GM18909 (cell line): ENCODE measurements at regions not wholly inside any gene's neighbourhood (a gene's known extent, or its start where the extent isn't known, plus 50 kb on each side); places are given as distances from the start of the nearest gene placed in this dataset.
"Not testable (repeated sequence)": the region's sequence is repeated elsewhere in the genome, so short reads cannot be mapped to it uniquely, and the experiment has no call there.

Experiments
- ATAC-seq: cut with Tn5 transposase; IDR thresholded peaks from one replicate; pipeline ENCODE4 v1.9.1; 2021; ENCODE audit warnings: mild to moderate bottlenecking; ENCODE audit not compliant: unreplicated experiment, poor library complexity

DNA sequence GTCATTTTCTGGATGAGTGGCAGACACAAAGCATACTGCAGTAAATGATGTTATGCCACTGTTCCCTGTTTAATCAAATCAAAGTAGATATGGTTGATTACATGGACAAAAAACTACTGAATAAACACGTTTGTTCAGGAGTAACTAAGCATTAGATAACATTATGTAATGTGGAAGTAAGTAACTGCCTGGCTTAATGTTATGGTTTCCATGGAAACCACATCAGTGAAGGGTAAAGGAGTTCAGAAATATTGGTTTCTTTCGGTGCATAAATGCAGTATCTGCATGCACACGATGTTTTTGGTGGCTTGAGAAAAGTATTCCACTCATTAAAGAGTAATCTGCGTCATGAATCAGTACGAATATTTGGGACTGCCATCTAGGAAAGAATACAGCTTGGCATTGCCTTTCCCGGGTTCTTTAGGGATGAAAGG lies 131.3 kb upstream of the PRKCQ start:
- no peak for ATAC-seq

GRCh38 chr10:6707352-6707751 lies 127.3 kb upstream of the PRKCQ start:
- ATAC-seq, result no peak

DNA sequence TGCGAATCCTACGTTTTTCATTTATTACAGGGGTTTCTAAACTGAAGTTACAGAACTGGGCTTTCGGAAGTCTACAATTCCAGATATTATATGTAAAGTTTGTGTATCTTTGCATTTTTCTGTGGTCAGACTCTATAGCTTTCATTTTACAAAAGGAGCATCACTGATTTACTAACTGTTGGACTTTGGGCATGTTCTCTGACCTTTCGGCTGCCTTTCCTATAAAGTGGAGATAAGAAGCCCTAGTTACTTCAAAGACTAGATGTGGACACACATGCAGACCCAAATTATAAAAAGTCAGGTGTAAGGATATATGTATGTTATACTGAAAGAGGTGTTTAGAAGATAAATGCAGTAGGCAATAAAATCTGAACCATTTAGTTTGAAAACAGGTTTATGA lies 126.6 kb upstream of the PRKCQ start:
- ATAC-seq, result no peak

- ATAC-seq, result no peak
These were observed 124.8 kb upstream of the PRKCQ start for GRCh38 chr10:6704896-6705295.

DNA sequence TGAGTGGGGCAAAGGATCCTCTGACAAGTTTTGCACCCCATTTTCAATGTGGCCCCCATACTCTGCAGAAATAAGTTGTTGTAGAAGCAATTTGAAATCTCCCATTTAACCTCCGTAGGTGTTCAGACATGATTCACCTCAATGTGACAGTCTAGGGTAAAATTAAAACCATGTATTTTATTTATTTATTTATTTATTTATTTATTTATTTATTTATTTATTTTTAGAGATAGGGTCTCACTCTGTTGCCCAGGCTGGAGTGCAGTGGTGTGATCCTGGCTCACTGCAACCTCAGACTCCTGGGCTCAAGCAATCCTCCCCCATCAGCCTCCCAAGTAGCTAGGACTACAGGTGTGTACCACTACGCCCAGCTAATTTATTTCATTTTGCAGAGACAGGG lies 122.8 kb upstream of the PRKCQ start:
- not testable (repeated sequence) for ATAC-seq

- no peak for ATAC-seq
These were observed 122.0 kb upstream of the PRKCQ start for GRCh38 chr10:6702030-6702429.

GRCh38 chr10:6701289-6701688 lies 121.2 kb upstream of the PRKCQ start:
- ATAC-seq, result no peak

GRCh38 chr10:6700066-6700465 lies 120.0 kb upstream of the PRKCQ start:
- ATAC-seq, result no peak

- no peak for ATAC-seq
These were observed 119.3 kb upstream of the PRKCQ start for GRCh38 chr10:6699336-6699735.

DNA sequence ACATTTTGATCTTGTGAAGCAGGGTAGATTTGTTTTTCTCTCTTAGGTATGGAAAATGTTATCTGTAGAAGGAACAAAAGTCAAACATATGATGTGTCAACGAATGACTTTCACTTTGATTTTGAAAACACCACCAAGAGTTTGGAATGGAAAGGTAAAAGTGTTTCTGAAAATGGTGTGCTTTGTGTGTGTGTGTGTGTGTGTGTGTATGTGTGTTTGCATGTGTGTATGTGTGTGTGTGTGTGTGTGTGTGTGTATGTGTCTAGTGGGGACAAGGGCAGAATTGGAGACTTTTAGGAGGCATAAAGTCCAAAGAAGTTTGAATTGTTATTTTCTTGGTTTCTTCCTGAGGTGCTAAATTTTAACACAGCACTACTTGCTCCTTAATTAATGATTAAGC lies 115.4 kb upstream of the PRKCQ start:
- no peak for ATAC-seq

DNA sequence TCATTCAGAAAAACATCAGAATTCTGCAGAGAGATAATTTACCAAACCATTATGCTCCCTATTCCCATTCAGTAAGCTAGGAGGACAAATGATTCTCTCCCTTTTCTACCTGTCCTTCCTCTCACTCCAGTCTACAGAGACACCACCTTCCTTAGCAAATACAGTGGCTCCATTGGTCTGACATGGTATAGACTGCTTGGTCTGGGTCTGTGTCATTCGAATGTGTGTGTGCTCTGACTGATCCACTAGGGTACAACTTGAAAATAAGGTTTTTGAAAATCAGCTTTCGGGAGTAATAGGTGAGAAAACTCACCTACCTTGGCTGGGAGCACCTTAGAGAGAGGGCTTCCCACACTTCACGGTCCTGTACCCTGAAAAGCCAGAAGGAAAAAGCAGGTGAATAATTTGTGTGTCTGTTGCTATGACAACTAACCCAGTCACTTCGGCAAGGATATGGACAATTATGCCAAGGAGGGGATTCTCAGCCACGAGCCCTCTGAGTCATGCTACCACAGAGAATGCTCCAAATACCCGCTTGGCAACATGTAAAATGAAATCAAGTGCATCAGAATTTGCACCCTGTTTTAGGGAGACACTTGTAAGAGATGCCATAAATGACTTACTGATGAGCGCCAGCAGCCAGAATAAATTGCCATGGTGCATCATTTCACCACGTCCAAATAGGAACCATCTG lies 114.5 kb upstream of the PRKCQ start:
- no peak for ATAC-seq

DNA sequence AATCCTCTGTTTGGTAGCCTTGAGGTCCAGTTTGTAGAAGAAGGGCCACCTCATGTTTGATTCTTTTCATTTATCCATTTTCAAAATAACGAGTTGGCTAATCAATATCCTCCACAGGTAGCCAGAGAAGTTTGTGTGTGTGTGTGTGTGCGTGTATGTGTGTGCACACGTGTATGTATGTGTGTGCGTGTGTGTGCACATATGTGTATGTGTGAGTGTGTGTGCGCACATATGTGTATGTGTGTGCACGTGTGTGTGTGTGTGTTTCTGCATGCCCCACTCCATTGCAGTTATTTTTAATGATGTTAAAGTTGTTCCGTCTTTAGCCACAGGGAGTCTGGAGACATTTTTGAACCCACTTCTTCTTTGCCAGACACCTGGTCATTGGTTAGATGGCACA lies 112.8 kb upstream of the PRKCQ start:
- no peak for ATAC-seq

GRCh38 chr10:6692103-6692502 lies 112.0 kb upstream of the PRKCQ start:
- no peak for ATAC-seq

- no peak for ATAC-seq
These were observed 109.0 kb upstream of the PRKCQ start for GRCh38 chr10:6689036-6689435.

- no peak for ATAC-seq
These were observed 100.7 kb upstream of the PRKCQ start for GRCh38 chr10:6680735-6681134.

DNA sequence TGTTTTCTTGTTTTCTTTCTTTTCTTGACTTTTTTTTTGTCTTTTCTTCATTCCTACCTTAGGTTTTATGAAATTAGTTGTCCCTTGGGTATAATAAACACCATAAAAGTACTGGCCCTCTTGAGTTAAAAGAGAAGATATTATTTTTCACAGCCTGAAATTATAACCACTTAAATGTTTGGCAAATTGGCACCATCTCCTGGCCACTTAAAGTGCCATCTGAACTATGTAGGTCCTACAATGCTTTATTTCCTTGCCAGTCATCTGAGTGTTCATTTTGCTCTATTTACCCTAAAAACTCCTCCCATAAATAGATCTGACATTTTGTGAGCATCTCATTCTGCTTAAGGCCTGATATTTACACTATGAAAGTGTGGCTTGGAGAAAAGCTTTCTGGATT lies 98.9 kb upstream of the PRKCQ start:
- ATAC-seq, result no peak

- no peak for ATAC-seq
These were observed 98.2 kb upstream of the PRKCQ start for GRCh38 chr10:6678211-6678803.

DNA sequence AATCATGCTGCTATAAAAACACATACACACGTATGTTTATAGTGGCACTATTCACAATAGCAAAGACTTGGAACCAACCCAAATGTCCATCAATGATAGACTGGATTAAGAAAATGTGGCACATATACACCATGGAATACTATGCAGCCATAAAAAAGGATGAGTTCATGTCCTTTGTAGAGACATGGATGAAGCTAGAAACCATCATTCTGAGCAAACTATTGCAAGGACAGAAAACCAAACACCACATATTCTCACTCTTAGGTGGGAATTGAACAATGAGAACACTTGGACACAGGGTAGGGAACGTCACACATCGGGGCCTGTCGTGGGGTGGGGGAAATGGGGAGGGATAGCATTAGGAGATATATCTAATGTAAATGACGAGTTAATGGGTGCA lies 97.1 kb upstream of the PRKCQ start:
- ATAC-seq, result not testable (repeated sequence)

DNA sequence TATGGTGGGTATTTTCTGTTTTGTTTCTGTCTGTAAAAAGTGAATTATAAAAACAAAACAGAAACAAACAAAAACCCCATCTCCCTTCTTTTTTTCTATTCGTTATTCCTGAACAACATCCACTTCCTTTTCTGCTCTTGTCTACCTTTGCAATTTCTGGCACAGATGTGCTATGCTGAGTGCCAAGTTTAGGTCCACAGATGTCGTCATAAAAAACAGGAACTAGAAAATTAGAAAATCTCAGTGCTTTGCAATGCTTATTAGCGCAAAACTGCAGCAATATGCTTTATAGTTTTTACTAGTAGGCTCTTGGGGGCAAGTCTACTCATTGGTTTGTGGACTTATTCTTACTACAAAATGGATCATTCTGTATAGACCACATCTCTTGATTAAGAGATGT lies 94.2 kb upstream of the PRKCQ start:
- ATAC-seq, result no peak

- no peak for ATAC-seq
These were observed 91.9 kb upstream of the PRKCQ start for GRCh38 chr10:6671976-6672375.

DNA sequence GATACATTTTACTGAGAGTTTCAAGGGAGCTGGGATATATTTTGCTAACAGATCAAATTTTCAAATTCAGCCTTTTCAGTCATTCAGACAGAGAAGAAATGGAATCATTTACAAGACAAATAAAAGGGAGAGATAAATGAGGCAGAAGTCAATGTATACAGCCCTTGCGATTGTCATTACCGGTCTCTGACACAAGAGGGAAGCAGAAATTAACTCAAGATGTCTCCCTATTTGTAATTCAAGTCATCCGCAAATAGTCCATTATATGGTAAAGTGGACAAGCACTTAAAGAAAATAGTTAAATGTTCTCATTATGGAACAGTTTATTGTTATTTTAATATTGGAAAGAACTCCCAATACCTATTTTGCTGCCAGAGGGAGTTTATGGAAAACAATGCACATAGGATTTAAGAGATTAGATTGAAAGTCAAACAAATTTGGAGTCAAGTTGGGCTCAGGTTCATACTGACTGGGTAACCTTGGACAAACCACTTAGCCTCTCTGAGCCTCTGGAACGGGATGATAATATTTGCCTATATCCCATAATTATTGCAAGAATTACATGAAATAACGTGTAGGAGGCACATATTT lies 89.3 kb upstream of the PRKCQ start:
- ATAC-seq, result no peak

DNA sequence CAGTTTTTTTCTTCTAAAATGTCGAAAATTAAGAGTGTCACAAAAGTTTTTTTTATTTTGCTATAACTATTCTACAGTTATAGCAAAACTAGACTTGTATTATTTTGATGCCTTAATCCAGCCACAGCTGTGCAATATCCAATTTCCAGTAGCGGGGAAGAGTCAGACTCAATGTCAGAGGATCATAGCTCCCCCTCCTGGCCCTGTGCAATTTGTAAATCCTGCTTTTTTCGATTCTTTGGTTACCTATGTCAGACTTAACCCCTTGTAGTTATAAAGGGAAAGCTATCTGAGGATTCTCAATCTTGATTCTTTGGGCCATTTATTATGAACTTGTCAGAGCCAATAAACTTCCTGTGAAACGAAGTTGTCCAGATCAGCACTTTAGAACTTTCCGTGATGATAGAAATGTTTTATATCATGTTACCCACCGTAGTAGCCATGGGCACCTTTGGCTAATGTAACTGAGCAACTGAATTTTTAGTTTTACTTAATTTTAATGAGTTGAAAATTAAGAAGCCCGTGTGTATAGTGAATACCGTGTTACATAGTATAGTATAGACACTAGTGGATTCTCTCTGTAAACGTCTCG lies 87.7 kb upstream of the PRKCQ start:
- ATAC-seq, result no peak
